RPMI7951 (cell line): ENCODE measurements at regions not wholly inside any gene's neighbourhood (a gene's known extent, or its start where the extent isn't known, plus 50 kb on each side); places are given as distances from the start of the nearest gene placed in this dataset.
A peak's percentile ranks its signal among the peaks of the same experiment; 100 is the strongest.
"Not testable (repeated sequence)": the region's sequence is repeated elsewhere in the genome, so short reads cannot be mapped to it uniquely, and the experiment has no call there.

Experiments
- DNase-seq: peaks from one replicate; pipeline ENCODE4 v3.0.0-alpha.2; 2012; ENCODE audit warnings: low read depth

- DNase-seq = not testable (repeated sequence)
These were observed 93.3 kb downstream of the ANKRD30BL start for GRCh38 chr2:132068407-132068806.

- not testable (repeated sequence) for DNase-seq
These were observed 96.4 kb downstream of the ANKRD30BL start for GRCh38 chr2:132065391-132065790.

GRCh38 chr2:132039609-132040236 is 122.0 kb downstream of the ANKRD30BL start:
- DNase-seq = not testable (repeated sequence)

- not testable (repeated sequence) for DNase-seq
These were observed 122.9 kb downstream of the ANKRD30BL start for GRCh38 chr2:132038883-132039235.

- no peak for DNase-seq
These were observed 123.4 kb downstream of the ANKRD30BL start for GRCh38 chr2:132038179-132038882.

- DNase-seq = no peak
These were observed 124.1 kb downstream of the ANKRD30BL start for GRCh38 chr2:132037527-132038178.

GRCh38 chr2:132034646-132035045 is 127.1 kb downstream of the ANKRD30BL start:
- no peak for DNase-seq

- DNase-seq = no peak
These were observed 127.8 kb downstream of the ANKRD30BL start for GRCh38 chr2:132033949-132034348.

GRCh38 chr2:132033365-132033764 is 128.4 kb downstream of the ANKRD30BL start:
- DNase-seq = no peak

GRCh38 chr2:132012046-132012445 is 149.7 kb downstream of the ANKRD30BL start:
- DNase-seq = not testable (repeated sequence)

- DNase-seq = peak; percentile 13
These were observed 151.8 kb downstream of the ANKRD30BL start for GRCh38 chr2:132009874-132010521.

GRCh38 chr2:132009177-132009873 is 152.4 kb downstream of the ANKRD30BL start:
- DNase-seq = no peak

- DNase-seq = not testable (repeated sequence)
These were observed 171.0 kb downstream of the ANKRD30BL start for GRCh38 chr2:131990751-131991150.

GRCh38 chr2:131966671-131967070 is 195.1 kb downstream of the ANKRD30BL start:
- not testable (repeated sequence) for DNase-seq

- DNase-seq = no peak
These were observed 195.5 kb downstream of the ANKRD30BL start for GRCh38 chr2:131966256-131966655.

GRCh38 chr2:131958019-131958609 is 203.6 kb downstream of the ANKRD30BL start:
- DNase-seq = peak; percentile 28

- DNase-seq = not testable (repeated sequence)
These were observed 213.1 kb downstream of the ANKRD30BL start for GRCh38 chr2:131948641-131949040.

GRCh38 chr2:131923287-131923686 is 238.5 kb downstream of the ANKRD30BL start:
- DNase-seq = peak; percentile 27

- DNase-seq = peak; percentile 14
These were observed 238.9 kb downstream of the ANKRD30BL start for GRCh38 chr2:131922854-131923253.
